Upper lobe of left lung (tissue), 6 donors: ENCODE measurements at regions not wholly inside any gene's neighbourhood (a gene's known extent, or its start where the extent isn't known, plus 50 kb on each side); places are given as distances from the start of the nearest gene placed in this dataset.
"Not testable (repeated sequence)": the region's sequence is repeated elsewhere in the genome, so short reads cannot be mapped to it uniquely, and the experiment has no call there.

Experiments used
- ATAC-seq, 2 donors: fragments of 200-7000 bp; cut with Tn5 transposase; one replicate each; pipeline ENCODE4 v1.9.1; 2022; ENCODE audit warnings: mild to moderate bottlenecking in 2 of 2, moderate library complexity in 2 of 2; ENCODE audit not compliant: low FRiP score in 2 of 2
- DNase-seq, 2 donors: peaks; one replicate each; pipeline ENCODE4 v3.0.0-alpha.2; 2019 to 2020
- H3K27ac ChIP-seq, 4 donors: fragments of 200-600 bp; sonication (generic); one replicate each; pipeline ENCODE4 v1.5.1; 2016 to 2019
- H3K27me3 ChIP-seq, 4 donors: fragments of 200-600 bp; sonication (generic); one replicate each; pipeline ENCODE4 v1.5.1; 2017 to 2019
- H3K36me3 ChIP-seq, 4 donors: fragments of 200-600 bp; sonication (generic); one replicate each; pipeline ENCODE4 v1.5.1; 2016 to 2019
- H3K4me1 ChIP-seq, 4 donors: fragments of 200-600 bp; sonication (generic); one replicate each; pipeline ENCODE4 v1.5.1; 2018 to 2019
- H3K4me3 ChIP-seq, 4 donors: fragments of 200-600 bp; sonication (generic); one replicate each; pipeline ENCODE4 v1.5.1; 2017 to 2019; ENCODE audit warnings: mild to moderate bottlenecking in 2 of 4, moderate library complexity in 1 of 4
- H3K9me3 ChIP-seq, 4 donors: fragments of 200-600 bp; sonication (generic); one replicate each; pipeline ENCODE4 v1.5.1; 2018 to 2019
- EP300 ChIP-seq, 4 donors: sonication (generic); formaldehyde crosslinking; IDR thresholded peaks; one replicate each; pipeline ENCODE4 v1.5.1; 2017; ENCODE audit warnings: antibody characterized with exemption in 4 of 4, control low read depth in 2 of 4
- POLR2A ChIP-seq, 4 donors: fragments of 450-650 bp; IDR thresholded peaks; one replicate each; pipeline ENCODE4 v1.5.1; 2016 to 2017; ENCODE audit warnings: antibody characterized with exemption in 4 of 4, mild to moderate bottlenecking in 2 of 4
- POLR2AphosphoS5 ChIP-seq, 2 donors: sonication (generic); formaldehyde crosslinking; IDR thresholded peaks; one replicate each; pipeline ENCODE4 v1.5.1; 2017; ENCODE audit warnings: antibody characterized with exemption in 2 of 2
- WGBS, 2 donors: methylation state at CpG; one replicate each; pipeline ENCODE4 v1.1.5; 2017 to 2018; 5-methylcytosine and 5-hydroxymethylcytosine counted together
- TF ChIP-seq, protein P1 (sequence below), 6 experiments: fragments of 450-650 bp in 4 of 6; fragments of 200-600 bp in 2 of 6; sonication (generic) in 2 of 6; IDR thresholded peaks; one replicate each; pipeline ENCODE4 v1.5.1; 2016 to 2019; ENCODE audit warnings: antibody characterized with exemption in 6 of 6
- donor health status: DM: no; HTN: no; CAD: no; lungs with moderate emphysema.
- donor health status: DM: no; HTN: yes; CAD: no; lungs with severe emphysema.

DNA sequence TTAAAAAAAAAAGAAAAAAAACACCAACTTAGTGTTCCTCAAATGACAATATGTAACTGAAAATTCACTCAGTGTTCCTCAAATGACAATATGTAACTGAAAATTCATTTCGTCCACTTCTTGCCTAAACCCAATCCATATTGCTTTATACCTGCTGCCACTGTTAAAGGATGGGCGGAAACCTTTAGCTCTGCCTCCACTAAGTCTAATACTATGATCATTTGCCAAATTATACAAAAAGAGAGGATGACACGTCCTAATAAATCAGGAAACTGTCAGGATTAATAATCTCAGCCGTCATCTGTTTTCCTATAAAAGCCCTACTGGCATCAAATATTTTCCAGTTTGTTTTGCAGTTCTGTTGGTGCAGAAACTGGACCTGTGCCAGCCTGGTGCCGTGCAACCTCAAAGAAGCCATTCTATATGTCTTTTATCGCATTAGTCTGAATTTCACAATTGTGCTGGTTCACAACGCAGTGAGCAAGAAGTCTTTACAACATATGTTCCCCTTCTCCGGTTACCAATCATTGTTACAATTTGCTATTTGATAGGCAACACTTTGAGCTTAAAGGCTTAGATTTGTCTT, 160.4 kb upstream of the KCNH8 start:
- Histone ChIP-seq H3K27me3 (no peaks in the 10 kb centered on the region), H3K36me3 (no peaks in the 10 kb centered on the region), H3K27ac (no peak overlapping the region), H3K4me1 (peaks cover 0 to 5% (median 0%) of the 10 kb centered on the region in 4 donors), H3K9me3 (no peaks in the 10 kb centered on the region), H3K4me3 (no peak overlapping the region)
- 48 to 55% methylated on average over 8 of the region's 8 CpGs for WGBS, 2 donors
- no peak for DNase-seq
- no peak for ATAC-seq
- TF ChIP-seq EP300 (IDR thresholded peaks at IDR 0.05), result no peak
- no peak for TF ChIP-seq POLR2A (IDR thresholded peaks at IDR 0.05)
- TF ChIP-seq, protein P1, sequence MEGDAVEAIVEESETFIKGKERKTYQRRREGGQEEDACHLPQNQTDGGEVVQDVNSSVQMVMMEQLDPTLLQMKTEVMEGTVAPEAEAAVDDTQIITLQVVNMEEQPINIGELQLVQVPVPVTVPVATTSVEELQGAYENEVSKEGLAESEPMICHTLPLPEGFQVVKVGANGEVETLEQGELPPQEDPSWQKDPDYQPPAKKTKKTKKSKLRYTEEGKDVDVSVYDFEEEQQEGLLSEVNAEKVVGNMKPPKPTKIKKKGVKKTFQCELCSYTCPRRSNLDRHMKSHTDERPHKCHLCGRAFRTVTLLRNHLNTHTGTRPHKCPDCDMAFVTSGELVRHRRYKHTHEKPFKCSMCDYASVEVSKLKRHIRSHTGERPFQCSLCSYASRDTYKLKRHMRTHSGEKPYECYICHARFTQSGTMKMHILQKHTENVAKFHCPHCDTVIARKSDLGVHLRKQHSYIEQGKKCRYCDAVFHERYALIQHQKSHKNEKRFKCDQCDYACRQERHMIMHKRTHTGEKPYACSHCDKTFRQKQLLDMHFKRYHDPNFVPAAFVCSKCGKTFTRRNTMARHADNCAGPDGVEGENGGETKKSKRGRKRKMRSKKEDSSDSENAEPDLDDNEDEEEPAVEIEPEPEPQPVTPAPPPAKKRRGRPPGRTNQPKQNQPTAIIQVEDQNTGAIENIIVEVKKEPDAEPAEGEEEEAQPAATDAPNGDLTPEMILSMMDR (IDR thresholded peaks at IDR 0.05), result no peak
- no peak for TF ChIP-seq POLR2AphosphoS5 (IDR thresholded peaks at IDR 0.05)

DNA sequence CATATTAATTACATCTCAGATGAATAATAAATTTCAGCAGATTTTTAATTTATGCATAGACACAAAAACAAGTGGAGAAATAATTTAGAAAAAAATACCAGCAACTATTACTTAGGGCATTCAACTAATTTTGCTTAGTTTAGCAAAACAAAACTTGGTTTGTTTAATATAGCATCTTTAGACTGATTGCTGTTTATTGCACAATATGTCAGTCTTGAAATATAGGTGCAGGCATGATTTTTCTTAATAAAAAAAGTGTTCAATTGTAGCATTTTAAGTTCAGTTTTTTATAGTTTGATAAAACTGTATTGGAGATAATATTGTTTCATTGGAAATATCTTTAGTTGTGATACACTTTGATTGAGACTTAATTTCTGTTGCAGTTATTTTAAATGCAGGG, 161.2 kb upstream of the KCNH8 start:
- no peaks in the 10 kb centered on the region for H3K27me3 ChIP-seq
- H3K4me3 ChIP-seq, result no peak overlapping the region
- no peaks in the 10 kb centered on the region for H3K9me3 ChIP-seq
- peaks cover 0 to 5% (median 0%) of the 10 kb centered on the region in 4 donors for H3K4me1 ChIP-seq
- no peak for TF ChIP-seq EP300 (IDR thresholded peaks at IDR 0.05)
- TF ChIP-seq, protein P1 (IDR thresholded peaks at IDR 0.05), result no peak
- TF ChIP-seq POLR2AphosphoS5 (IDR thresholded peaks at IDR 0.05), result no peak
- no peak for TF ChIP-seq POLR2A (IDR thresholded peaks at IDR 0.05)
- no peak for DNase-seq
- no peaks in the 10 kb centered on the region for H3K36me3 ChIP-seq
- no peak for ATAC-seq
- H3K27ac ChIP-seq, result no peak overlapping the region

DNA sequence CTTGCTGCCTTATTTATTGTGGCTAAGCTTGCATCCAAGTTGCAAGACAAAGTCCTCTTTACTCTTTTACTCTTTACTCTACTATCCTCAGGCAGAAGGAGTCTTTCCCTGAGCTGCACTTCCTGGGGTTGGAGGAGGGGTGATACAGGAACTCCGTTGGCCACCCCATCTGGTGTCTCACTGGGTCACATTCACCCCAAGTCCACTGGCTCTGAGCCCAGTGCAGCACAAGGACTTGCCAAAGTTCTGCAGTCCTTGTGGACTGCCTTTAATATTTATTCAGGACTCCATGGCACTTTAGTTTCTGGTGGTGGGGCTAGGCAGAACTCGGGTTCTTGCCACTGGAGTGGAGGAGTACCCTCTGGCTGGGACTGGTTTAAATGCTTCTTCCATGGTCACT, 165.4 kb upstream of the KCNH8 start:
- no peaks in the 10 kb centered on the region for H3K36me3 ChIP-seq
- 33 to 49% methylated on average over 1 to 2 of the region's 2 CpGs for WGBS, 2 donors
- H3K4me1 ChIP-seq, result no peaks in the 10 kb centered on the region
- H3K27ac ChIP-seq, result no peak overlapping the region
- H3K4me3 ChIP-seq, result no peak overlapping the region
- ATAC-seq, result no peak
- DNase-seq, result no peak
- TF ChIP-seq POLR2A (IDR thresholded peaks at IDR 0.05) (no peak), POLR2AphosphoS5 (IDR thresholded peaks at IDR 0.05) (no peak), EP300 (IDR thresholded peaks at IDR 0.05) (no peak)
- TF ChIP-seq, protein P1 (IDR thresholded peaks at IDR 0.05), result no peak
- H3K27me3 ChIP-seq, result no peaks in the 10 kb centered on the region
- no peaks in the 10 kb centered on the region for H3K9me3 ChIP-seq

GRCh38 chr3:18976102-18976501, 172.2 kb upstream of the KCNH8 start:
- not testable (repeated sequence) for H3K27me3 ChIP-seq, ATAC-seq, H3K4me3 ChIP-seq, H3K9me3 ChIP-seq, H3K4me1 ChIP-seq, H3K36me3 ChIP-seq, H3K27ac ChIP-seq
- DNase-seq, result peak in 1 of 2 donors; percentile 41
- WGBS, 2 donors, result 81 to 84% methylated on average over 9 of the region's 17 CpGs

DNA sequence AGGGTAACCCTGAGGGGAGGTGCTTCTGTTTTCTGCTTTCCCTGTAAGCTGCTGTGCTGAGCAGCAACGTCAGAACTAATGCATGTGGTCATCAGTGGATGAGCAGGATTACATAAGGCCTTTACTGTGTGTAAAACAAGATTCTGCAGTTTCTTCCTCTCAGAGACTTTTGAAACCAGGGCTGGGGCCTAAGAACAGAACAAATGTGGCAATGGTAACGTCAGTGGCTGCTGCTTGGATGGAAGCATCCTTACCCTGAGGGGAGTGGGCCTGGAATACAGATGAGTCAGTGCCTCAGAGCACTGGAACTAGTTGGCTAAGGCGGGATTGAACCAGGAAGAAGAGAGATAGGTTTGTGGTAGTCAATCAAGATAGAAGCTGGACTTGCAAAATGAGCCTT, 180.2 kb upstream of the KCNH8 start:
- no peak overlapping the region for H3K4me3 ChIP-seq
- ATAC-seq, result no peak
- TF ChIP-seq, protein P1 (IDR thresholded peaks at IDR 0.05), result no peak
- no peak for TF ChIP-seq EP300 (IDR thresholded peaks at IDR 0.05)
- no peak for TF ChIP-seq POLR2AphosphoS5 (IDR thresholded peaks at IDR 0.05)
- no peak for TF ChIP-seq POLR2A (IDR thresholded peaks at IDR 0.05)
- H3K36me3 ChIP-seq, result no peaks in the 10 kb centered on the region
- H3K27ac ChIP-seq, result no peak overlapping the region
- no peaks in the 10 kb centered on the region for H3K27me3 ChIP-seq
- 62 to 70% methylated on average over 3 of the region's 3 CpGs for WGBS, 2 donors
- H3K4me1 ChIP-seq, result no peaks in the 10 kb centered on the region
- DNase-seq, result no peak
- H3K9me3 ChIP-seq, result no peaks in the 10 kb centered on the region
